ENCODE measurements at regions not wholly inside any gene's neighbourhood (a gene's known extent, or its start where the extent isn't known, plus 50 kb on each side); places are given as distances from the start of the nearest gene placed in this dataset.

DNA sequence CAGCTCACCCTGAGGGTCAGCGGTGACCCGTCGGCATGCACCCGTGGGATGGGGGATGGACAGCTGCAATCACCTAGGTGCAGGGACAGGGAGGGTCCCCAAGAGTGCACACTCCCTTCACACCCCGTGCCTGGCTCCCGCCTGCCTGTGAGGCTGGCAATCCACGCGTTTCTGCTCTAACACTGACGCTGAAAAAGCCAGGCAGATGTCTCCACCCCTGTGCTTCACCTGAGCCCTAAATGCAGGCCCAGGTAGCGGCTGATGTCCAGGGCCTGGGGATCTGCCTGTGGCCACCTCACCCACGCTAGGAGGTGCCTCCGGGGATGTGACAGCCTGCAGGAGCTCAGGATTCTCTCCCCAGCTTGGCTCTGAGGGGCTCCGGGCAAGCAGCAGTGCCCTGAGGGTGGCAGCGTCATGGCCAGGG, 212.0 kb upstream of the SALL3 start:
- Histone ChIP-seq H4K20me1 (ENCODE audit: insufficient read depth) (no peaks in the 10 kb centered on the region), H3K4me2 (ENCODE audit: low read length) (no peak overlapping the region), H2AFZ (ENCODE audit: low read depth, low read length) (no peak overlapping the region), H3K79me2 (replicated peaks; ENCODE audit: insufficient read depth, low read length) (no peaks in the 10 kb centered on the region), H3K4me3 (ENCODE audit: low read length) (no peak overlapping the region), H3K9me2 (ENCODE audit: insufficient read depth, low read length) (no peaks in the 10 kb centered on the region), H3F3A (ENCODE audit: insufficient read depth, low read length, poor library complexity, severe bottlenecking) (no peaks in the 10 kb centered on the region), H3K9me3 (ENCODE audit: low read length) (no peaks in the 10 kb centered on the region), H3K36me3 (ENCODE audit: insufficient read depth, low read length) (no peaks in the 10 kb centered on the region), H3K27ac (ENCODE audit: low read length) (no peak overlapping the region), H3K9ac (ENCODE audit: low read length) (no peak overlapping the region), H3K27me3 (ENCODE audit: insufficient read depth, low read depth, low read length) (no peaks in the 10 kb centered on the region)
- TF ChIP-seq, protein P1, sequence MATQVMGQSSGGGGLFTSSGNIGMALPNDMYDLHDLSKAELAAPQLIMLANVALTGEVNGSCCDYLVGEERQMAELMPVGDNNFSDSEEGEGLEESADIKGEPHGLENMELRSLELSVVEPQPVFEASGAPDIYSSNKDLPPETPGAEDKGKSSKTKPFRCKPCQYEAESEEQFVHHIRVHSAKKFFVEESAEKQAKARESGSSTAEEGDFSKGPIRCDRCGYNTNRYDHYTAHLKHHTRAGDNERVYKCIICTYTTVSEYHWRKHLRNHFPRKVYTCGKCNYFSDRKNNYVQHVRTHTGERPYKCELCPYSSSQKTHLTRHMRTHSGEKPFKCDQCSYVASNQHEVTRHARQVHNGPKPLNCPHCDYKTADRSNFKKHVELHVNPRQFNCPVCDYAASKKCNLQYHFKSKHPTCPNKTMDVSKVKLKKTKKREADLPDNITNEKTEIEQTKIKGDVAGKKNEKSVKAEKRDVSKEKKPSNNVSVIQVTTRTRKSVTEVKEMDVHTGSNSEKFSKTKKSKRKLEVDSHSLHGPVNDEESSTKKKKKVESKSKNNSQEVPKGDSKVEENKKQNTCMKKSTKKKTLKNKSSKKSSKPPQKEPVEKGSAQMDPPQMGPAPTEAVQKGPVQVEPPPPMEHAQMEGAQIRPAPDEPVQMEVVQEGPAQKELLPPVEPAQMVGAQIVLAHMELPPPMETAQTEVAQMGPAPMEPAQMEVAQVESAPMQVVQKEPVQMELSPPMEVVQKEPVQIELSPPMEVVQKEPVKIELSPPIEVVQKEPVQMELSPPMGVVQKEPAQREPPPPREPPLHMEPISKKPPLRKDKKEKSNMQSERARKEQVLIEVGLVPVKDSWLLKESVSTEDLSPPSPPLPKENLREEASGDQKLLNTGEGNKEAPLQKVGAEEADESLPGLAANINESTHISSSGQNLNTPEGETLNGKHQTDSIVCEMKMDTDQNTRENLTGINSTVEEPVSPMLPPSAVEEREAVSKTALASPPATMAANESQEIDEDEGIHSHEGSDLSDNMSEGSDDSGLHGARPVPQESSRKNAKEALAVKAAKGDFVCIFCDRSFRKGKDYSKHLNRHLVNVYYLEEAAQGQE (IDR thresholded peaks at IDR 0.05; ENCODE audit: borderline replicate concordance) = no peak
- TF ChIP-seq EP300 (conservative IDR thresholded peaks at IDR 0.05; ENCODE audit: poor library complexity, severe bottlenecking) = no peak
- TF ChIP-seq POLR2AphosphoS5 (IDR thresholded peaks at IDR 0.05) = no peak
- TF ChIP-seq, protein P2, sequence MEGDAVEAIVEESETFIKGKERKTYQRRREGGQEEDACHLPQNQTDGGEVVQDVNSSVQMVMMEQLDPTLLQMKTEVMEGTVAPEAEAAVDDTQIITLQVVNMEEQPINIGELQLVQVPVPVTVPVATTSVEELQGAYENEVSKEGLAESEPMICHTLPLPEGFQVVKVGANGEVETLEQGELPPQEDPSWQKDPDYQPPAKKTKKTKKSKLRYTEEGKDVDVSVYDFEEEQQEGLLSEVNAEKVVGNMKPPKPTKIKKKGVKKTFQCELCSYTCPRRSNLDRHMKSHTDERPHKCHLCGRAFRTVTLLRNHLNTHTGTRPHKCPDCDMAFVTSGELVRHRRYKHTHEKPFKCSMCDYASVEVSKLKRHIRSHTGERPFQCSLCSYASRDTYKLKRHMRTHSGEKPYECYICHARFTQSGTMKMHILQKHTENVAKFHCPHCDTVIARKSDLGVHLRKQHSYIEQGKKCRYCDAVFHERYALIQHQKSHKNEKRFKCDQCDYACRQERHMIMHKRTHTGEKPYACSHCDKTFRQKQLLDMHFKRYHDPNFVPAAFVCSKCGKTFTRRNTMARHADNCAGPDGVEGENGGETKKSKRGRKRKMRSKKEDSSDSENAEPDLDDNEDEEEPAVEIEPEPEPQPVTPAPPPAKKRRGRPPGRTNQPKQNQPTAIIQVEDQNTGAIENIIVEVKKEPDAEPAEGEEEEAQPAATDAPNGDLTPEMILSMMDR (IDR thresholded peaks at IDR 0.05; ENCODE audit: poor library complexity, severe bottlenecking) = no peak
- TF ChIP-seq TAF1 (IDR thresholded peaks at IDR 0.05; ENCODE audit: low read depth) = no peak
- TF ChIP-seq MXI1 (conservative IDR thresholded peaks at IDR 0.05; ENCODE audit: poor library complexity, severe bottlenecking) = no peak
- no peak for TF ChIP-seq EZH2 (IDR thresholded peaks at IDR 0.05; ENCODE audit: borderline replicate concordance, insufficient read depth, low read length, poor library complexity, severe bottlenecking)
- no peak for TF ChIP-seq SMC3 (conservative IDR thresholded peaks at IDR 0.05; ENCODE audit: poor library complexity)
- no peak for TF ChIP-seq RAD21 (conservative IDR thresholded peaks at IDR 0.05)

DNA sequence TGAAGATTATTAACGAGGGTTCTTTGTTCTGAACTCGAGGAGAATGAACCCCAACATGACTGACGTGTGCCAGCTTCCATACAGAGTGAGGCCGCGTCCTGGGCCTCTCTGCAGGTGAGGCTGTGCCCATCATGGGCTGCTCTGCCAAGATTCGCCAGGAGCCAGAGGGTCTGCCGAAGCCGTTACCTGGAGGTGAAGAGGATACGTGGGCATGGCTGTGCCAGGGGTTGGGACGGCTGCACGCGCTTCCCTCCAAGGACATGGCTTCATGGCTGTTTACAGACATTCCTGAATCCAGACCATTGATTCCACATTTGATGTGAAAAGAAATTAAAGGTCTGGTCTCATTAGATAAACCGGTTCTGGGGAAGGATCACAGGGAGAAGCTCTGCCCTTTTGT, 211.4 kb upstream of the SALL3 start:
- no peak overlapping the region for H3K4me3 ChIP-seq (ENCODE audit: low read length)
- H3K9ac ChIP-seq (ENCODE audit: low read length) = no peak overlapping the region
- no peaks in the 10 kb centered on the region for H3K79me2 ChIP-seq (replicated peaks; ENCODE audit: insufficient read depth, low read length)
- TF ChIP-seq, protein P2 (IDR thresholded peaks at IDR 0.05; ENCODE audit: poor library complexity, severe bottlenecking) = no peak
- TF ChIP-seq EZH2 (IDR thresholded peaks at IDR 0.05; ENCODE audit: borderline replicate concordance, insufficient read depth, low read length, poor library complexity, severe bottlenecking) (no peak), RAD21 (conservative IDR thresholded peaks at IDR 0.05) (no peak), EP300 (conservative IDR thresholded peaks at IDR 0.05; ENCODE audit: poor library complexity, severe bottlenecking) (no peak), POLR2AphosphoS5 (IDR thresholded peaks at IDR 0.05) (no peak), MXI1 (conservative IDR thresholded peaks at IDR 0.05; ENCODE audit: poor library complexity, severe bottlenecking) (no peak), TAF1 (IDR thresholded peaks at IDR 0.05; ENCODE audit: low read depth) (no peak), SMC3 (conservative IDR thresholded peaks at IDR 0.05; ENCODE audit: poor library complexity) (no peak)
- TF ChIP-seq, protein P1 (IDR thresholded peaks at IDR 0.05; ENCODE audit: borderline replicate concordance) = no peak
- H3K27me3 ChIP-seq (ENCODE audit: insufficient read depth, low read depth, low read length) = no peaks in the 10 kb centered on the region
- no peaks in the 10 kb centered on the region for H3K36me3 ChIP-seq (ENCODE audit: insufficient read depth, low read length)
- no peaks in the 10 kb centered on the region for H3F3A ChIP-seq (ENCODE audit: insufficient read depth, low read length, poor library complexity, severe bottlenecking)
- H3K9me3 ChIP-seq (ENCODE audit: low read length) = no peaks in the 10 kb centered on the region
- no peaks in the 10 kb centered on the region for H4K20me1 ChIP-seq (ENCODE audit: insufficient read depth)
- H3K27ac ChIP-seq (ENCODE audit: low read length) = no peak overlapping the region
- no peak overlapping the region for H2AFZ ChIP-seq (ENCODE audit: low read depth, low read length)
- no peaks in the 10 kb centered on the region for H3K9me2 ChIP-seq (ENCODE audit: insufficient read depth, low read length)
- H3K4me2 ChIP-seq (ENCODE audit: low read length) = no peak overlapping the region
